GM19043 (cell line): ENCODE measurements at regions not wholly inside any gene's neighbourhood (a gene's known extent, or its start where the extent isn't known, plus 50 kb on each side); places are given as distances from the start of the nearest gene placed in this dataset.

ENCODE experiments used
- ATAC-seq: cut with Tn5 transposase; IDR thresholded peaks from one replicate; pipeline ENCODE4 v1.9.1; 2021; ENCODE audit warnings: low read depth; ENCODE audit not compliant: unreplicated experiment

GRCh38 chr4:11904846-11905739 is 476.4 kb upstream of the HS3ST1 start:
- no peak for ATAC-seq

GRCh38 chr4:11904117-11904535 is 475.4 kb upstream of the HS3ST1 start:
- no peak for ATAC-seq

DNA sequence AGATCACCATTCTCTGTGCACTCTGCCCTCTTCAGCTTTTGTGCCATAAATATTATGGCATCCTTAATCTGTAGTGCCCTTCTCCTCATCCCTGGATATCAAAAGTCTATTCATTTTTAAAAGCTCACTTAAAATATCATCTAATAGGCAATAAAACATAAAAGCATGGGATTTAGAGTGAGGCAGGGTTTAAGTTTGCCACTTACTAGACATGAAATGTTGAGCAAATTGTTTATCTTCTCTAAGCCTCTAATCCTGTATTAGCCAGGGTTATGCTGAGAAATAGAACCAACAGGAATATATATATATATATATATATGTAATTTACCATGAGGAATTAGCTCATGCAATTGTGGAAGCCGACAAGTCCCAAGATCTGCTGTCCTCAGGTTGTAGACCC is 472.4 kb upstream of the HS3ST1 start:
- no peak for ATAC-seq

GRCh38 chr4:11900359-11900758 is 471.7 kb upstream of the HS3ST1 start:
- ATAC-seq = no peak

- ATAC-seq = no peak
These were observed 470.1 kb upstream of the HS3ST1 start for GRCh38 chr4:11898796-11899195.

- ATAC-seq = no peak
These were observed 467.1 kb upstream of the HS3ST1 start for GRCh38 chr4:11895766-11896165.

DNA sequence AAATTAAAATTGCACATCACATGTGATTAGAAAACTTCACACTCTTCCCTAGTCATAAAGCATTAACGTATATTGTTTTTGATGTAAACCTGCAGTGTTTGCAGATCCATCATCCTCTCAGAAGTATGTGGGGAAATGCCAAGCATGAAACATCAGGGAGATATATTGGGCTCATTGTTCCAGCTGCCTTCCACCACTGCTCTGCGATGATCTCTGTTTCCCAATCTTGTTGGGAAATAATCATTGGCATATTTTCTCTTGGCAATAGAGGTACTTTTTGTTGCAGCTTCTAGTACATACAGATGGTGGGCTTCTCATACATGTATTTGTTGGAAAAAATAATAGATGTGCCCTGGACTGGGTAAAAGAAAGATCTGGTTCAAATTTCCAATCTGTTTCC is 466.3 kb upstream of the HS3ST1 start:
- no peak for ATAC-seq

- no peak for ATAC-seq
These were observed 465.5 kb upstream of the HS3ST1 start for GRCh38 chr4:11894221-11894620.

- ATAC-seq = no peak
These were observed 460.4 kb upstream of the HS3ST1 start for GRCh38 chr4:11889099-11889498.

DNA sequence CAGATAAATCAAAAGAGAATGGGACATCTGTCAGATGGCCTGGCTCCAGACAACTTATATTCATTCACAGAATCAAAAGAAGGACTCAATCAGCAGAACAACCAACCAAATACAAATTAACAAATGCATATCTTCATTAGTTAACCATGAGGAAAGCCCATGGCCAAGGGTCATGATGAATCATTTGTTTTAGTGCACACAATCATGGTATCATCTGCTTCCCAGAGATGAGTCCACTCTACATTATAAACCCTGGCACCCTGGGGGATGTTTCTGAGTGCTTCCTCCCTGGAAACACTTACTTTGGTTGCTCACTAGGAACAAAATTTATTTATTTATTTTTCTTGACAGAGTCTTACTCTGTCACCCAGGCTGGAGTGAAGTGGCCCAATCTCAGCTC is 453.3 kb upstream of the HS3ST1 start:
- no peak for ATAC-seq

GRCh38 chr4:11881364-11881763 is 452.7 kb upstream of the HS3ST1 start:
- no peak for ATAC-seq

DNA sequence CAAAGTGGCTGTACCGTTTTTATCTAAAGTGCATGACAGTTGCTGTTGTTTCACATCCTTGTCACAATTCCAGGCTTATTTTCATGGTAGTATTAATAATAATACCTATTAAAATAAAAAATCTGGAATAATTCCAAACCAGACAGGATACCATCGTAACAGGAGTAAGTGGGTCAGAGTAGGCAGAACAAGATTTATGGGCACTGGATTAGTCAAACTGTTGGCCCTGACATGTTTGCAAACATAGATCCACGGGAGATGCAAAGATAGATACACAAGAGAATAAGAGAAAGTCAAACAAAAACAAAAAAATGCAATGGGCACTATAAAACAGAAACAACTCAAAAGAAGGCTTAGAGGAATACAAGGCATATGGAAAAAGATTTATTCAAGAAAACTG is 449.5 kb upstream of the HS3ST1 start:
- ATAC-seq = no peak

- ATAC-seq = no peak
These were observed 447.4 kb upstream of the HS3ST1 start for GRCh38 chr4:11876104-11876503.

GRCh38 chr4:11869191-11869870 is 440.6 kb upstream of the HS3ST1 start:
- ATAC-seq = no peak

- ATAC-seq = no peak
These were observed 437.7 kb upstream of the HS3ST1 start for GRCh38 chr4:11866391-11866790.

- ATAC-seq = no peak
These were observed 432.3 kb upstream of the HS3ST1 start for GRCh38 chr4:11860996-11861395.

- no peak for ATAC-seq
These were observed 429.2 kb upstream of the HS3ST1 start for GRCh38 chr4:11857881-11858280.

DNA sequence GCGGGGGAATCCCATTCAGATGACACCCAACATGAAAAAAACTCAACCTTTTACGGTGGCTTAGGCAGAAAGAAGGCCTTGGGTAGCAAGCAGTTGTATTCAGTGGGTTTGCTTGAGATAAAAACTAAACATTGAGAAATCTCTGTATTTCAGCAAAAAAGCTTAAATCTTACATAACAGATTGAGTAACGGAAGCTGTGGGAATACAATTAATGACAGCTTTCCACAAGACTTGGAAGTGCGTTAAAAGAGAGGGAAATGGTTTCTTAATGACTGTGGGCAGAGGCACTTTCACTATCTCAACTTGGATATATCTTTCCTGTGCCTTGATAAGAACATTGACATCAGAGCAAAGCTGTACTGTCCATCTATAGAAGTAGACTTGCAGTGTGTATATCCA is 418.5 kb upstream of the HS3ST1 start:
- no peak for ATAC-seq

GRCh38 chr4:11843927-11844326 is 415.2 kb upstream of the HS3ST1 start:
- no peak for ATAC-seq

GRCh38 chr4:11843340-11843739 is 414.6 kb upstream of the HS3ST1 start:
- ATAC-seq = no peak

DNA sequence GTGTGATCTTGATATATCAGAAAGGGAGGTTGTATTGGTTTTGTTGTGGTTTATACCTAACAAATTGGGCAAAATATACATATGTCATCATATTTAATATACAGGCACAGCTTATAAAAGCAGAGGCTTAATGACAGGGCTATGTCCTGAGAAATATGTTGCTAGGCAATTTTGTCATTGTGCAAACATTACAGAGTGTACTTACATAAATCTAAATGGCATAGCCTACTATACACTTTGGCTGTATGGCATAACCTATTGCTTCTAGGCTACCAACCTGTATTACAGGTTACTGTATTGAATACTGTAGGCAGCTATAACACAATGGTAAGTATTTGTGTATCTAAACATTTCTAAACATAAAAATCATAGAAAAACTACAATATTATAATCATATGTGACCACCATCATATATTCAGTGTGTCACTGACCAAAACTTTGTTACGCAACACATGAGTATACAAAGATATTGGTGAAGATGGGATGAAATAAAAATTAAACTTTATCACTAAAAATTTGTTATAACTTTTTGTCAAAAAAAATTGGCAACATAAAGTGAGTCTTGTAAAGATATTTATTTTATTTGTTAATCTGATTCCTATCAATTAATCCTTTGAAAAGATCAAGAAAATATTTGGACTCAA is 414.0 kb upstream of the HS3ST1 start:
- ATAC-seq = no peak
